ENCODE measurements at regions not wholly inside any gene's neighbourhood (a gene's known extent, or its start where the extent isn't known, plus 50 kb on each side); places are given as distances from the start of the nearest gene placed in this dataset.

- TF ChIP-seq SAP30 (IDR thresholded peaks at IDR 0.05; ENCODE audit: insufficient read depth, insufficient replicate concordance, low read length) (no peak), ATF3 (IDR thresholded peaks at IDR 0.05; ENCODE audit: insufficient read depth, low read depth, low read length) (no peak), BACH1 (IDR thresholded peaks at IDR 0.05; ENCODE audit: low read length) (no peak), CBX8 (IDR thresholded peaks at IDR 0.05; ENCODE audit: borderline replicate concordance, low read depth, low read length) (no peak), CHD1 (IDR thresholded peaks at IDR 0.05; ENCODE audit: low read depth, low read length) (no peak), TEAD4 (IDR thresholded peaks at IDR 0.05; ENCODE audit: low read depth, low read length) (no peak), MAX (IDR thresholded peaks at IDR 0.05) (no peak), RNF2 (IDR thresholded peaks at IDR 0.05; ENCODE audit: borderline replicate concordance, low read depth, low read length, missing control alignments, poor library complexity, severe bottlenecking) (no peak), SP4 (IDR thresholded peaks at IDR 0.05; ENCODE audit: low read length) (no peak), KDM5A (IDR thresholded peaks at IDR 0.05; ENCODE audit: low read length) (no peak), GABPA (IDR thresholded peaks at IDR 0.05; ENCODE audit: borderline replicate concordance, insufficient read depth, low read length) (no peak), TAF1 (IDR thresholded peaks at IDR 0.05; ENCODE audit: low read depth, low read length) (no peak), CTCF (IDR thresholded peaks at IDR 0.05; ENCODE audit: control extremely low read depth in 1 of 3, insufficient read depth in 1 of 3, low read depth in 1 of 3, low read length in 3 of 3) (no peak), CEBPB (IDR thresholded peaks at IDR 0.05; ENCODE audit: low read depth, low read length) (no peak), NANOG (IDR thresholded peaks at IDR 0.05; ENCODE audit: insufficient read depth, low read depth, low read length, poor library complexity, severe bottlenecking) (no peak), BCL11A (IDR thresholded peaks at IDR 0.05; ENCODE audit: low read depth in 2 of 2, low read length in 2 of 2) (no peak), FOSL1 (IDR thresholded peaks at IDR 0.05; ENCODE audit: insufficient read depth, low read depth, low read length) (no peak), PHF8 (conservative IDR thresholded peaks at IDR 0.05; ENCODE audit: low read depth, low read length) (no peak), YY1 (IDR thresholded peaks at IDR 0.05; ENCODE audit: low read depth, low read length) (no peak)
These were observed 306.6 kb downstream of the DAD1 start (continued) for GRCh38 chr14:22282417-22282816.
